Skeletal muscle cell (primary cell): ENCODE measurements at regions not wholly inside any gene's neighbourhood (a gene's known extent, or its start where the extent isn't known, plus 50 kb on each side); places are given as distances from the start of the nearest gene placed in this dataset.

Experiments
- DNase-seq: peaks from one replicate; pipeline ENCODE4 v3.0.0-alpha.2; 2010; ENCODE audit warnings: low read depth
- H3K4me3 ChIP-seq: 2 replicates; pipeline ENCODE4 v1.5.1; 2011; ENCODE audit warnings: low read depth, mild to moderate bottlenecking, control low read depth, low read length, moderate library complexity

DNA sequence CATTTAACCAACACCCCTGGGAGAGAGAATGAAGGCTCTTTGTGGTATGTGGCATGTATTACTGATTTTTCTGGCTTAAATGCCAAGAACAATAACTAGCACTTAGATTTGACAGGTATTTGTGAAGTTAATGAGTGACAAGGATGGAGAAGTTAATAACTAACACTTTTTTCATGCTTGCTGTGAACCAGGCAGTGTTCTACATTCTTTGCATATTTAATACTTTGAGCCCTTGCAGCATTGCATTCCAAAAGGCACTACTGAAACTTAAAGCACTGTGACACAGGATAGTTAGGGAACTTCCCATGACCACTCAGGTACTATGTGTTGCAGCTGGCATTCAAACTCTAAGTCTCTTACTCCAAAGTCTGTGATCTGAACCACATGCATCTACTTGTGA, 650.6 kb downstream of the ZPLD1 start:
- H3K4me3 ChIP-seq, result no peak overlapping the region
- DNase-seq, result no peak

DNA sequence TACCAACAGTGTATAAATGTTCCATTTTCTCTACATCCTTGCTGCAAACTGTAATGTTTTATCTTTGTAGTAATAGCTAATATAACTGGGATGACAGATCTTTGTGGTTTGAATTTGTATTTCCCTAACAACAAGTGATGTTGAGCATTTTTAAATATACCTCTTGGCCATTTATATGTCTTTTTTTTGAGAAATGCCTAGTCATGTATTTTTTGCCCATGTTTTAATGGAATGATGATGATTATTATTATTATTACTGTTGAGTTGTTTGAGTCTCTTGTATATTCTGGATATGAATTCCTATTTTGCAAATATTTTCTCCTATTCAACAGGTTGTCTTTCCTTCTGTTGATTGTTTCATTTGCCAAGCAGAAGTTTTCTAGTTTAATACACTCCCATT, 654.9 kb downstream of the ZPLD1 start:
- H3K4me3 ChIP-seq, result no peak overlapping the region
- DNase-seq, result no peak

DNA sequence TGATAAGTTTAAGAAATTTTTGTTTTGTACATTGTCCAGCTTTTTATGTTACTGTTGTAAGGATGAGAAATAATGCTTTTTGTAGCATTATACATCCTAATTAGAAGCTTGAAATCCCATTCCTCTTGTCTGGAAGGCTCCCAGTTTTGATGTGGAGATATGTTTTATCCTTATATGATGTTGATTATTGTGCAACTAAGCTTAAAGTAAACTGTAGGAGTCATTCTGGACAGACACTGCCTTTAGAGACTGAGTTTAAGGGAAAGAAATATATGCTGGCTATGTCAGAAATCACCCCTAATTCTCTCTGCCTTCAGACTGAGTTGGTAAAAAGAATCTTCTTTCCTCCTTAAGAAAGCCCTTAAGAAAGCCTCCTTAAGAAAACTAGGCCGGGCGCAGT, 670.4 kb downstream of the ZPLD1 start:
- no peak for DNase-seq
- no peak overlapping the region for H3K4me3 ChIP-seq

DNA sequence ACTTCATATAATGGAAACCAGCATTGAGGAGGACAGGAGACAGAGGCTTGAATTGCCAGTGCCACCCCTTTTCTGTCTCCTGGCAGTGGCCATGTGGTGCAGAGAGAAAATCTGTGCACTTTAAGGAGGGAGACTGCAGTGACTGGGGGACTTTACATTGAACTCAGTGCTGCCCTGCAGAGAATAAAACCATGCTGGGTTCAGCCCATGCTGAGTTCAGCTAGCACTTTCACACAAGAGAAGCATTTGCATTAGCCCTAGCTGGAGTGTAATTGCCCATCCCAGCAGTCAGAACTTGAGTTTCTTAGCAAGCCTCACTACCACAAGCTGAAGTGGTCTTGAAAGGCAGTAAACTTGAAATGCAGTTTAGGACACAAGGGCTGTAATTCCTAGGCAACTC, 677.5 kb downstream of the ZPLD1 start:
- DNase-seq, result no peak
- no peak overlapping the region for H3K4me3 ChIP-seq

DNA sequence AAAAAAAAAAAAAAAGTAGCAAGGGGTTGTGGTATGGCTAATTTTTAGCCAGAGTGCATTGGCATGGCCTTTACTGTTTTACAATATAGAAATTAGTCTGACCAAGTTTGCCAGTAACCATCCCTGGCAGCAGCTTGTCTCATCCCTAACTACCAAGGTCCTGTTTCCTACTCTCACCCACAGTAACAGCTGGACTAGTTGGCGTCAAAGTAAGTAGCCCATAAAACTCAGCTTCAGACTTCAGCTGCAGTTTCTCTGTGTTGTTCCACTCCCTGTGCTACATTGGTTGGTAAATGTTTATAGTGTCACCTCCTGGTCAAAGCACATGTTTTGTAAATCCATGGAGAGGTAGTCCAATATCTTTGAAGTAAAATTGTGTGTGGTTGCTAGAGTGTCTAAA, 691.3 kb downstream of the ZPLD1 start:
- H3K4me3 ChIP-seq, result no peak overlapping the region
- DNase-seq, result peak; percentile 4

DNA sequence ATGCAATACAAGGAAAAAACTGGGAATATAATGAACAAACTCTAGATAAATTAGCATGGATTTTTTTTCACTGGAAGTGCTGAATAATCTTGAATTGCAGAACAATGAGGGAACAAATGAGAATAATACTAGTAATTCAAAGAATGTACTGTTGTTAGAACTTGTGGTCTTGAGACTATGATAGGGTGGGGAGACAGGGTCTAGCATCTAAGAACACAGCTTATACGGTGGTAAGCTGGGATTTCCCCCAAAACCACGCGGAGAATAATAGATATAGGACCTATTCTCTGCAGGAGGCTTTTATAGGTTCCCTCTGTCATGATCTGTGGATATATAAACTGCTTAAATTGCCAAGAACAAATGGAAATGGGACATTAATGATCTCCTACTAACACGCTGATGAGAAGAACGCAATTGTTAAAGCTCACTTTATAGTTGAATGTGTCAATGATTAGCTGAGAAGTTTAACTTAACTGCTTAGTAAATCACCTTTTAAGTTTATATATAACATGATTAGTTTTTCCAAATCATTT, 692.3 kb downstream of the ZPLD1 start:
- peak; percentile 6 for DNase-seq
- H3K4me3 ChIP-seq, result no peak overlapping the region

DNA sequence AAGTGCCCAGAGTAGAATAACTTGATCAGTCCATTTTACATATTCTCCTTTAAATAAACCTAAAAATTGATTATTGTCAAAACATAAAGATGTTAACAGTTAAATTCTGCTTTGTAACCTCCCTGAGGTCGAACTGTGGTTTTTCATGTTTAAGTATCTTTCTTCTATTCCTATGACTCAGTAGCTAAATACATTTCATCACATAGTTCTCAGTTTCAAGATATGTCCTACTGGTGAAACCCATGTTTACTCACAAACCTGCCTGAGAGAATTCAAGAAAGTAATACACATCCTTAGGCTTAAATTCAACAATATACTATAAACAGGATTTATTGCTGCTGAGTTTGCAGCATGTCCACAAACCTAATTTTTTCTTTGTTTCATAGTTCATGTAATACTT, 692.9 kb downstream of the ZPLD1 start:
- peak; percentile 1 for DNase-seq
- no peak overlapping the region for H3K4me3 ChIP-seq

DNA sequence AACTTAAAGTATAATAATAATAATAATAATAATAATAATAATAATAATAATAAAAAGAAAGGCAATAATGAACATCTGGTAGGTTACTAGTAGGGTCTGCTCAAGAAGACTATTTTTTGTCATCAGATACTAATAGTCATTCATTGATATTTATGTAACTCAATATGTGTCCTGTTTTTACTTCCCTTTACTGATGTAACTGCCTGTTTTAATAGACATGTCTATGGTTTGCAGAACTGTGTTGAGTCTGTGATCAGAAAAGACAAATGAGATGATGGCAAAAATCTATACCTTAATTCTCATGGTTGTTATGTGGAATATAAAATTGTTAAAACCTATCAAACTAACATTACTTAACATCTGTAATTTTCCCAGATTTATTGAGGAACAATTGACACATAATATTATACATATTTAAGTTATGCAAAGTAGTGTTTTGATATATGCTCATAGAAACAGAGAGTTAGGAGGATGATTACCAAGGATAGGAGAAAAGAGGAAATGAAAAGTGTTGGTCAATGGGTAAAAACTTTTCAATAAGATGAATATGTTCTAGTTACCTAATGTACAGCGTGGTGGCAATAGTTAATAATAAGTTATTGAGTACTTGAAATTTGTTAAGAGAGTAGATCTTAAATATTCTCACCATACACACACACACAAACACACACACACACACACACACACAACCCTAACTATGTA, 699.4 kb downstream of the ZPLD1 start:
- DNase-seq, result no peak

DNA sequence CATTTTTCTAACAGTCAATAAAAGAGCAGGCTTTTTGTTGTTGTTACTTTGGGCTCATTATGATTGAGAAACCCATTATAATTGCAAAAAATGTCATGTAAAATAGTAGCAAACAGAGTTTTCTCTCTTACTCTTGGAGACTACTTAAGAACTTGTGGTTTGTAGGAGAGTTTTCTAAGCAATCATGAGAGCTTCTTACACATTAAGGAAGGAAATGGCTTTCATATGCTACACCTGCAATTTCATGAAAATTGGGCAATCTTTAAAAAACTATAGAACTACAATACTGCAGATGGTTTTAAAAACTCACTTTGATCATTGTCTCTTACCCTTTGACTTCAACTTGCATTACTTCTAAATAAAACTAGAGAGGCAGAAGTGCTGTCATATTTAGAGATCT, 701.8 kb downstream of the ZPLD1 start:
- DNase-seq, result no peak
- H3K4me3 ChIP-seq, result no peak overlapping the region

More for the DNA sequence above, 699.4 kb downstream of the ZPLD1 start:
- H3K4me3 ChIP-seq, result no peak overlapping the region

DNA sequence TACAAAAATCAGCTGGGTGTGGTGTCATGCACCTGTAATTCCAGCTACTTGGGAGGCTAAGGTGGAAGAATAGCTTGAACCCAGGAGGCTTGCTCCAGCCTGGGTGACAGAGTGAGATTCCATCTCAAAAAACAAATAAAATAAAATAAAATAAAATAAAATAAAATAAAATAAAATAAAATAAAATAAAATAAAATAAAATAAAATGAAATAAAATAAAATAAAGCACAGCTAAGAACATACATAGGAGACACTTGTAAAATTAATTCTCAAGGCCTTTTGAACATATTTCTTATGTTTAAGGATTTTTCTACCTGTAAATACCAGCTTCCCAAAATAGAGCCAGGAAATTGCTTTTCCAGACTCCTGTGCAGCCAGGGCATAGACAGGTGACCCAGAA, 703.0 kb downstream of the ZPLD1 start:
- DNase-seq, result no peak
- H3K4me3 ChIP-seq, result no peak overlapping the region

DNA sequence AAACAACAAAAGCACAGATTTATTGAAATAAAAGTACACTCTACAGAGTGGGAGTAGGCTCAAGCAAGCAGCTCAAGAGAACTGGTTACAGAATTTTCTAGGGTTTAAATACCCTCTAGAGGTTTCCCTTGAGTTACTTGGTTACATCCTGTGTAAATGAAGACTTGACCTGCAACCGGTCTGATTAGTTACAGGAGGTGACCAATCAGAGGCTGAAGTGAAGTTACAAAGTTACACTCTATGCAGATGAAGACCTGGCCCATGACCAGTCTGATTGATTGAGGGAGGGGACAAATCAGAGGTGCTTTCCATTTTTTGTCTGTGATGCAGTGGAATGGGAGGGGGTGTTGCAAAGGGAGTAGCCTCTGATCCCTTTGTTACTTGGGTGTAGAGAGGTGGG, 723.4 kb downstream of the ZPLD1 start:
- H3K4me3 ChIP-seq, result no peak overlapping the region
- no peak for DNase-seq

DNA sequence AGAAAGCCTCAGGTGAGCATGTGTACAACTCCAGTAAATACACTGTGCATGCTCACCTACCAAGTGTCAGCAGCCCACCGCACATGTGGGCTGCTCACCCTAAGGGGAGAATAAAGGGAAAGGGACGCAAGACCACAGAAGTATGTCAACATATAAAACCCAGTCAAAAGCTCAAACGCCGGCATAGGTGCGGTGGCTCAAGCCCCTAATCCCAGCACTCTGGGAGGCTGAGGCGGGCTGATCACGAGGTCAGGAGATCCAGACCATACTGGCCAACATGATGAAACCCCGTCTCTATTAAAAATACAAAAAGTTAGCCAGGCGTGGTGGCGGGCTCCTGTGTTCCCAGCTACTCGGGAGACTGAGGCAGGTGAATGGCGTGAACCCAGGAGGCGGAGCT, 732.1 kb downstream of the ZPLD1 start:
- no peak overlapping the region for H3K4me3 ChIP-seq
- no peak for DNase-seq

DNA sequence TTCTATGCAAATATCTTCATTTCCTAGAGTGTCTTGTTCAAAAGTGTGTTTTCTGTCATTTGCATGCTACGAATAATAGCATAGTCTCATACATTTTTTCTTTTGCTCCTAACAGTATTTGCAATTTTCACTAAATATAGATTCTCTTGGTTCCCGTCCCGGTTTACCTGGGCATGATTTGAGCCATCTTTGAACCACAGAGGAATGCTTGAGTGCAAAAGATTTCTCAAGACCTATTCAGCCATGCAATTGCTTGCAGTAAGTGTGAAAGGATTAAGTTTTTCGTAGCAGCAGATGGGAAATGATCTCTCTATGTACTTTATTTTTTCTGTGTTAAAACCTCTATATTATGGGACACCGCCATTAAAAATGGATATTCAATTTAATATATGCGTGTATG, 733.0 kb downstream of the ZPLD1 start:
- DNase-seq, result no peak
- no peak overlapping the region for H3K4me3 ChIP-seq

DNA sequence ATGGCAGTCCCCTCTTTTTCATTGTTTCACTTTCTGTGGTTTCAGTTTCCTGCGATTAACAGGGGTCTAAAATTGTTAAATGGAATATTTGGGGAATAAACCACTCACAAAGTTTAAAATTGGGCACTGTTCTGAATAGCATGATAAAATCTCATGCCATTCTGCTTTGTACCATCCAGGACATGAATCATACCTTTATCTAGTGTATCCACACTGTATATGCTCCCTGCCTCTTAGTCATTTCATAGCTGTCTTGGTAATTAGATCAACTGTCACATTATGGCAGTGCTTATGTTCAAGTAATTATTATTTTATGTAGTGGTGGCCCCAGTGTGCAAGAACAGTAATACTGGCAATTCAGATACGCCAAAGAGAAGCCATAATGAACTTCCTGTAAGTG, 734.5 kb downstream of the ZPLD1 start:
- no peak for DNase-seq
- H3K4me3 ChIP-seq, result no peak overlapping the region

DNA sequence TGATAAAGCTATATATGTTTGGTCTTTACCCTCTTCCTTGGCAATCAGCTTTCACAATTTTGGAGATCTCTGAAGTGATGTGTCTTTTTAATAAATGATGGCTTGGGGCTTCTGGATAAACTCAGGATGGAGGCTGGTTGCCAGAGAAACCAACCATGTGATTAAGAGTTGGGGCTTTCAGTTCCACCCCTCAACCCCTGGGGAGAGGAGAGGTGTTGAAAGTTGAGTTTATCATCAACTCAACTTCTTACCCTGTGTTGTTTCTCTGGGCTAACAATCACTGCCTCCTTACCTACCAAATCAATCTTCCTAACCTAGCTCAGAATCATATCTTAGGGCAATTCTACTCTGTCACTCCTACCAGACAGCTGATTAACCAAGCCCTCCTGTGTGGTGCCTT, 735.8 kb downstream of the ZPLD1 start:
- no peak overlapping the region for H3K4me3 ChIP-seq
- DNase-seq, result no peak

DNA sequence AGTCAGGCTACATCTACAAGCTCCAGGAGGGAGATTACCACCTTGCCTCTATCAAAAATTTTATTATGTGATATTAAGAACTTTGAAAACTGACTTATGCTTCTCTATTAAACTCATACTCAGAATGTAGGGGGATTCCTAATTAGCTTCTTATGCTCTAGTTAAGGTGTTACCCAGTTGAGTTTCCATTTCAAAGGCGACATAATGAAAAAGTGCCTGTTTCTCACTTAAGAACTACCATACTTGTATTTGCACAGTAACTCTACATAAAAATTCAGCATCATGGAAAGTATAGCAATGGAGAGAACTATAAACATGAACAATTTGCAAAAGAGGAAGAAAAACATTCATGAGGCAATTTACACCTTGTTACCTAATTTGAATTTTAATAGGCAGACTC, 739.1 kb downstream of the ZPLD1 start:
- DNase-seq, result no peak
- no peak overlapping the region for H3K4me3 ChIP-seq

DNA sequence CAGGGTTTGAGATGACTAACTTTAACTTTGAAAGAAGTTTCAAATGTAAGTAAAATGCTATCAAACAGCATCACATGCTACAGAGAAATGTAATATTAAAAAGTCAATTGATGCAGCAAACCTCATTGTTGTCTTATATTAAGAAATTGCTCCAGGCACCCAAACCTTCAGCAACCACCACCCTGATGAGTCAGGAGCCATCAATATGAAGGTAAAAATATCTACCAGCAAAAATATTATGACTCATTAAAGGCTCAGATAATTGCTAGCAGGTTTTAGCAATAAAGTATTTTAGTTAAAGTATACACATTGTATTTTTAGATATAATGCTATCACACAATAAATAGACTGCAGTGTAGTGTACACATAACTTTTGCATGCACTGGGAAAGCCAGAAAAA, 746.3 kb downstream of the ZPLD1 start:
- H3K4me3 ChIP-seq, result no peak overlapping the region
- no peak for DNase-seq

DNA sequence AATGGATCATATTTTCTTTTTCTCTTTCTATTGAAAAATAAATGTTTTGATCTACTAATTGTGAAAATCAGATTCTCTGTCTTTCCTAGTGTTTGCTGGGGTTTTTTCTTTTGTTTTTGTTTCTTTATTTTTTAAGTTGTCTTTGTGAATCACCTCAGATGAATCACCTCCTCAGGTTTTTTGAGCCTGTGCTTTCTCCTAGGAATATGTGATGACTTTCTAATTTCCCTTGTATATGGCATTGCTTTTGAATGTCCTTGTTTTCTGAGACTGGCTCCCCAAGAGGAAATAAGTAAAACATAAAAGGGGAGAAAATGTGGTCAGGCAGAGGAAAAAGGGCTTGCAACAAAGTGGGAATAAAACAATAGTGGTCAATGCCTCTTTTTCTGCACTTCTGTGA, 750.0 kb downstream of the ZPLD1 start:
- DNase-seq, result no peak
- H3K4me3 ChIP-seq, result no peak overlapping the region

DNA sequence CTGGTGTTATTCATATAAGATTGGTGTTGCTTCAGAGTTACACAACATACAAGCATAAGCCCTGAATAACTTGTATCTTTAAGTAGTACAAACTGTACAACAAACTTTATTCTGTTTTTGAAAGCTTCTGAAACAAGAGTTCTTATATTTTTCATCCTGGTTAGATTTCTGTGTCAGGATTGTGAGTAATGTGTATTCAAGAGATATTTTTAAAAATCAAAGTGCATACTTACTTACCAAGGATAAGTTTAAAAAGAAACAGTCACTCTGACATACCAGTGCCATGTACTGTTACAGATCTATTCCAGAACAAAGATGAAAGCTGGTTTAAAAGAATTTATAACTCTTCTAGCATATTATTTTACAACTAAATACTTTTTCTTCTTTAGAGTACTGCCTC, 755.1 kb downstream of the ZPLD1 start:
- no peak overlapping the region for H3K4me3 ChIP-seq
- DNase-seq, result no peak

DNA sequence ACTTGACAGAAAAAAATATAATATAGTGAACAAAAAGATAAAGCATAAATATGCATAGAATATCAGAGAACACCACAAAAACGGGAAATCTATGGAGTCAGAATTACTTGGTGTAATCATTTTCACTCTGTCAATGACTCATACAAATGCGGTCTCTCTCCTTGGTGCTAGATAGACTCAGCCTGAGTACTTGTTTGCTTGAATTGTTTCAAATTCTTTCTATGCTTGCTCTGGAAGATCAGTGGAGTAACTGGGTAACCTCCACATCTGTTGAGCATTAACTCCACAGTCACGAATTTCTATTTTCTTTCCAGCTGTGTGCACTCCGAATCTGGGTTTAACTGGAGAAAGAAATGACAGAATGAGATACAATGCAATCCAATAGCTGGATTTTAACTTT, 760.4 kb downstream of the ZPLD1 start:
- no peak overlapping the region for H3K4me3 ChIP-seq
- DNase-seq, result no peak

DNA sequence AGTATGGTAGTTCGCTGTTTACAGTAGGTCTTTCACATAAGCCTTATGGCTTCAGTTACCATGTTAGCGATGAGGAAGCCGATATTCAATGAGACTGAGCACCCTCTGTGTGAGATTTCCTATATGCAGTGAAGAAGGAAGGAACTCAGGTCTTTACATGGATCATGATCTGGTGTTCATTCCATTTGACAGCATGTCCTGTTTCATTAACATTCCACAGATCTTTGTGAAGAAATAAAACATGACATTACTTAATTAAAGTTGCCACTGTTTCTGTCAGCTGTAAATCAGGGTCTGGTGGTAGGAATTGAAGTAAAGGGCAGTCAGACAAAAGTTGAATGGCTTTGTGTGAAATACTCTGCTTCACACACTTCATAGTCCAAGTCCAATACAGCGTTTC, 768.6 kb downstream of the ZPLD1 start:
- DNase-seq, result no peak
- no peak overlapping the region for H3K4me3 ChIP-seq

DNA sequence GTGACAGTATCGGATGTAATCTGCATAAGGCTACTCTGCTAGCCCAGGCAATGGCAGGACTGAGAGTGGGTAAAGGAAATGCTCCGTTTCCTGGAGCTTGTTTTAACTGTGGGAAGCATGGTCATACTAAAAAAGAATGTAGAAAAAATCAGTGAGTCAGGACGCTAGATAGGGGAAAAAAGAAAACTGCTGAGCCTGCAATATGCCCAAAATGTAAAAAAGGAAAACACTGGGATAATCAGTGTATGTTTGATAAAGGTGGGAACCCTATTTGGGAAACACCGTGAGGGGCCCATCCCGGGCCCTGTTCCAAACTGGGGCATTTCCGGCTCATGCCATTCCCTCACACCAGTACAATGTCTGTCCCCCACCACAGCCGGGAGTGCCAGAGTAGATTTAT, 775.8 kb downstream of the ZPLD1 start:
- H3K4me3 ChIP-seq, result no peak overlapping the region
- no peak for DNase-seq
